Lung (tissue), 11 donors: ENCODE measurements at regions not wholly inside any gene's neighbourhood (a gene's known extent, or its start where the extent isn't known, plus 50 kb on each side); places are given as distances from the start of the nearest gene placed in this dataset.

Source experiments
- ATAC-seq: fragments of 200-7000 bp; cut with Tn5 transposase; one replicate; pipeline ENCODE4 v1.9.1; 2020; ENCODE audit warnings: moderate number of reproducible peaks; ENCODE audit not compliant: insufficient read depth, low FRiP score
- DNase-seq, 3 donors: peaks; one replicate each; pipeline ENCODE4 v3.0.0-alpha.2; 2013 to 2017
- H3K27ac ChIP-seq, 2 donors: one replicate each; pipeline ENCODE4 v1.5.1; 2013; ENCODE audit warnings: mild to moderate bottlenecking in 2 of 2, moderate library complexity in 2 of 2, control low read depth in 1 of 2, inconsistent platforms in 1 of 2, low read depth in 1 of 2, low read length in 1 of 2
- H3K27me3 ChIP-seq, 3 donors: one replicate each; pipeline ENCODE4 v1.5.1; 2013; ENCODE audit warnings: low read length in 2 of 3; ENCODE audit not compliant: control insufficient read depth in 3 of 3, insufficient read depth in 3 of 3
- H3K36me3 ChIP-seq, 4 donors: one replicate each; pipeline ENCODE4 v1.5.1; 2013; ENCODE audit warnings: low read length in 4 of 4, mild to moderate bottlenecking in 1 of 4, moderate library complexity in 1 of 4; ENCODE audit not compliant: control insufficient read depth in 4 of 4, insufficient read depth in 4 of 4
- H3K4me1 ChIP-seq, 5 donors: one replicate each; pipeline ENCODE4 v1.5.1; 2013; ENCODE audit warnings: low read length in 5 of 5, mild to moderate bottlenecking in 2 of 5, moderate library complexity in 1 of 5; ENCODE audit not compliant: control insufficient read depth in 5 of 5, insufficient read depth in 5 of 5
- H3K4me3 ChIP-seq: one replicate; pipeline ENCODE4 v1.5.1; 2013; ENCODE audit warnings: mild to moderate bottlenecking, control low read depth, moderate library complexity
- H3K9ac ChIP-seq, 2 donors: one replicate each; pipeline ENCODE4 v1.5.1; 2013; ENCODE audit warnings: low read length in 2 of 2, control low read depth in 1 of 2; ENCODE audit not compliant: insufficient read depth in 1 of 2
- H3K9me3 ChIP-seq, 4 donors: one replicate each; pipeline ENCODE4 v1.5.1; 2013; ENCODE audit warnings: low read length in 3 of 4, mild to moderate bottlenecking in 1 of 4, moderate library complexity in 1 of 4; ENCODE audit not compliant: control insufficient read depth in 4 of 4, insufficient read depth in 3 of 4
- CTCF ChIP-seq: IDR thresholded peaks from 2 replicates; pipeline ENCODE4 v1.5.1; 2012; ENCODE audit warnings: mild to moderate bottlenecking; ENCODE audit errors: control extremely low read depth, extremely low read depth
- WGBS, 2 donors: extraction: QIAGEN DNeasy Blood & Tissue Kit; methylation state at CpG; one replicate each; pipeline ENCODE4 v1.1.7; 2013; 5-methylcytosine and 5-hydroxymethylcytosine counted together
- donor health status: control.
- donor health status: control.
- donor health status: Bipolar disorder and iron deficiency.
- donor health status: healthy.
- donor health status: DM: yes; HTN: yes; CAD: no.

GRCh38 chr11:115676206-115676605 lies 172.0 kb upstream of the CADM1 start:
- TF ChIP-seq CTCF, result no peak

GRCh38 chr11:115674937-115675544 lies 170.8 kb upstream of the CADM1 start:
- WGBS, 2 donors, result 94 to 95% methylated on average over 14 of the region's 14 CpGs
- TF ChIP-seq CTCF, result no peak

More at GRCh38 chr11:115676206-115676605, 172.0 kb upstream of the CADM1 start:
- Histone ChIP-seq H3K4me1 (peaks cover 0 to 10% (median 3%) of the 10 kb centered on the region in 5 donors), H3K4me3 (no peak overlapping the region), H3K9me3 (no peaks in the 10 kb centered on the region), H3K9ac (no peak overlapping the region), H3K27ac (no peak overlapping the region), H3K36me3 (no peaks in the 10 kb centered on the region), H3K27me3 (no peaks in the 10 kb centered on the region)
- WGBS, 2 donors, result 82 to 91% methylated on average over 4 of the region's 4 CpGs
- ATAC-seq (no peak), DNase-seq (peak in 1 of 3 donors; percentile 40)

GRCh38 chr11:115674176-115674936 lies 170.1 kb upstream of the CADM1 start:
- H3K27me3 ChIP-seq, result no peaks in the 10 kb centered on the region
- peaks cover 0 to 21% (median 6%) of the 10 kb centered on the region in 5 donors for H3K4me1 ChIP-seq
- H3K9ac ChIP-seq, result no peak overlapping the region
- no peak for TF ChIP-seq CTCF
- H3K36me3 ChIP-seq, result no peaks in the 10 kb centered on the region
- DNase-seq (no peak), ATAC-seq (no peak)
- no peak overlapping the region for H3K4me3 ChIP-seq
- no peak overlapping the region for H3K27ac ChIP-seq
- whole genome bisulfite sequencing, 2 donors, result 83 to 87% methylated on average over 16 of the region's 16 CpGs
- H3K9me3 ChIP-seq, result no peaks in the 10 kb centered on the region

More at GRCh38 chr11:115674937-115675544, 170.8 kb upstream of the CADM1 start:
- Histone ChIP-seq H3K27me3 (no peaks in the 10 kb centered on the region), H3K9ac (no peak overlapping the region), H3K4me1 (peaks cover 0 to 21% (median 6%) of the 10 kb centered on the region in 5 donors), H3K4me3 (no peak overlapping the region), H3K9me3 (no peaks in the 10 kb centered on the region), H3K36me3 (no peaks in the 10 kb centered on the region), H3K27ac (no peak overlapping the region)
- ATAC-seq, result no peak
- no peak for DNase-seq
